22Rv1 (cell line): ENCODE measurements at regions not wholly inside any gene's neighbourhood (a gene's known extent, or its start where the extent isn't known, plus 50 kb on each side); places are given as distances from the start of the nearest gene placed in this dataset.

Experiments
- CTCF ChIP-seq: fragments of 450-650 bp; IDR thresholded peaks from 2 replicates; pipeline ENCODE4 v1.5.1; 2017; ENCODE audit warnings: mild to moderate bottlenecking
- ZFX ChIP-seq: fragments of 450-650 bp; IDR thresholded peaks from 2 replicates; pipeline ENCODE4 v1.6.1; 2017; ENCODE audit warnings: antibody characterized with exemption, borderline replicate concordance

- TF ChIP-seq CTCF: peak; percentile 57
- TF ChIP-seq ZFX: no peak
These were observed 133.0 kb upstream of the TUT7 start for GRCh38 chr9:86486891-86487837.
